Right cardiac atrium (tissue), 5 donors: ENCODE measurements at regions not wholly inside any gene's neighbourhood (a gene's known extent, or its start where the extent isn't known, plus 50 kb on each side); places are given as distances from the start of the nearest gene placed in this dataset.
A peak's percentile ranks its signal among the peaks of the same experiment; 100 is the strongest.
"Not testable (repeated sequence)": the region's sequence is repeated elsewhere in the genome, so short reads cannot be mapped to it uniquely, and the experiment has no call there.

ENCODE experiments used
- ATAC-seq, 2 donors: fragments of 200-7000 bp; cut with Tn5 transposase; one replicate each; pipeline versions ENCODE4 v1.8.0 to v1.9.1; 2020; ENCODE audit warnings: moderate library complexity in 2 of 2, mild to moderate bottlenecking in 1 of 2
- DNase-seq, 3 donors: peaks; one replicate each; pipeline ENCODE4 v3.0.0-alpha.2; 2020
- H3K27ac ChIP-seq: one replicate; pipeline ENCODE4 v1.5.1; 2013; ENCODE audit warnings: mild to moderate bottlenecking, low read length, control low read depth, moderate library complexity
- H3K27me3 ChIP-seq: one replicate; pipeline ENCODE4 v1.6.1; 2013; ENCODE audit not compliant: control insufficient read depth, insufficient read depth
- H3K4me1 ChIP-seq: one replicate; pipeline ENCODE4 v1.6.1; 2013; ENCODE audit warnings: low read length; ENCODE audit not compliant: control insufficient read depth, insufficient read depth
- H3K4me3 ChIP-seq: one replicate; pipeline ENCODE4 v1.5.1; 2013; ENCODE audit warnings: low read length, control low read depth
- H3K9me3 ChIP-seq: one replicate; pipeline ENCODE4 v1.6.1; 2013; ENCODE audit warnings: low read length; ENCODE audit not compliant: control insufficient read depth
- WGBS: extraction: QIAGEN DNeasy Blood & Tissue Kit; methylation state at CpG from one replicate; pipeline ENCODE4 v1.1.7; 2013; 5-methylcytosine and 5-hydroxymethylcytosine counted together
- intact Hi-C, 4 donors: fragments of 100-400 bp; cut with DNase I; formaldehyde crosslinking; loops; one replicate each; pipeline versions ENCODE4 v1.11.0 to v1.14.0; 2022 to 2023
- donor health status: healthy with polysubstance abuse.
- donor health status: DM: no; HTN: yes; CAD: no.
- donor health status: DM: no; HTN: no; CAD: no.
- donor health status: DM: no; HTN: yes; CAD: no; lungs with severe emphysema.
- donor health status: DM: yes; HTN: yes; CAD: no.

DNA sequence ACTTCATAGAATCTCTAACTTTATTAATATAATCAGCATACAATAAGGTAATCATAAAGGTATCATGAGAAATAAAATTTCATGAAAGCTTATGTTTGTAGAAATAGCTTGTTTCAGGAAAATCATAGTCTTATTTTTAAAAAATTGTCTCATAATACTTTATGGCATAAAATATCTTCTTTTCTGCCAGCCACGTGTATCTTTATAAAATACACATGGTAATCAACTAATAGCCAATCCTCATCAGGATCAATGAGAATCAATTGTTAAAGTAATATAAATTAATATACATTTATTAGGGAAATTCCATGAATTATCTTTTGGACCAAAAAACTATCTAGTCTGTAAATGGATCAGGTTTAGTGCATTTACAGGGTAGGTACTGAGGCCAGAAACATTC, 227.0 kb downstream of the ZNF716 start:
- H3K4me3 ChIP-seq: not testable (repeated sequence)

DNA sequence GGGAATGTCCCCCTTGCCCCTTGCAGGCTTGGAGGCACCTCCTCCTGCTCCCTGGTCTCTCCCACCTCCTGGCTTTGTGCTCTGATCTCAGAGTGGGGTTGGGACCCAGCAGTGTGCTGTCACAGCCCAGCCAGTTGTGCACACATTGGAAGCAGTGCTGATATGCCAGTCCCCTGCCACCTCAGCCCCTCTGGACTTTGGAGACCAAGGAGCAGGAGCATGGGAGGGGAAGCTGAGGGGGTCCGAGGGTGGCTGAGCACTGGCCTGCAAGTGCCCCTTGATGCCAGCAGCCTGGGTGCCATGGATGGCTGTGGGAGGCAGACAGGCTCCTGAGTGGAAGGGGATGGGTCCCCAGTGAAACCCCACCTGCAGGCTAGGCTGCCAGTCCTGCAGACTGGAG, 235.4 kb downstream of the ZNF716 start:
- intact Hi-C loops: no loop called here
- ATAC-seq (no peak), DNase-seq (peak in 1 of 3 donors; percentile 27)
- WGBS: 44% methylated on average over 1 of the region's 1 CpG
- Histone ChIP-seq H3K4me3 (no peak overlapping the region), H3K9me3 (no peaks in the 10 kb centered on the region), H3K27ac (no peak overlapping the region), H3K27me3 (no peaks in the 10 kb centered on the region), H3K4me1 (no peaks in the 10 kb centered on the region)

More for the DNA sequence above, 227.0 kb downstream of the ZNF716 start:
- 16% methylated on average over 1 of the region's 1 CpG for WGBS
- ATAC-seq, DNase-seq, H3K27ac ChIP-seq, H3K27me3 ChIP-seq, intact Hi-C loops, H3K4me1 ChIP-seq, H3K9me3 ChIP-seq: not testable (repeated sequence)
